CD4-positive, CD25-positive, alpha-beta regulatory T cell (primary cell): ENCODE measurements at regions not wholly inside any gene's neighbourhood (a gene's known extent, or its start where the extent isn't known, plus 50 kb on each side); places are given as distances from the start of the nearest gene placed in this dataset.
A peak's percentile ranks its signal among the peaks of the same experiment; 100 is the strongest.

Experiments used
- ATAC-seq, 2 donors: fragments of 150-1000 bp; cut with Tn5 transposase; one replicate each; pipeline ENCODE4 v1.10.0; 2021; ENCODE audit warnings: low read depth in 2 of 2, moderate number of reproducible peaks in 2 of 2, moderate library complexity in 1 of 2
- DNase-seq, 3 donors: peaks; one replicate each; pipeline versions ENCODE4 v3.0.0 to v3.0.0-alpha.2; 2012 to 2022; ENCODE audit warnings: mixed read lengths in 1 of 3
- H3K27ac ChIP-seq: one replicate; pipeline ENCODE4 v1.7.0; 2013; ENCODE audit warnings: mild to moderate bottlenecking, low read length; ENCODE audit not compliant: insufficient read depth, poor library complexity, severe bottlenecking
- H3K27me3 ChIP-seq: one replicate; pipeline ENCODE4 v1.7.0; 2013; ENCODE audit warnings: low read length; ENCODE audit not compliant: control insufficient read depth, insufficient read depth
- H3K36me3 ChIP-seq: one replicate; pipeline ENCODE4 v1.7.0; 2013; ENCODE audit warnings: mild to moderate bottlenecking, low read length, moderate library complexity; ENCODE audit not compliant: control insufficient read depth, insufficient read depth
- H3K4me1 ChIP-seq: 2 replicates; pipeline ENCODE4 v1.7.0; 2013; ENCODE audit warnings: mild to moderate bottlenecking, low read length; ENCODE audit not compliant: insufficient read depth, control insufficient read depth, poor library complexity, severe bottlenecking
- H3K4me3 ChIP-seq: one replicate; pipeline ENCODE4 v1.7.0; 2013; ENCODE audit warnings: low read depth, mild to moderate bottlenecking, low read length, moderate library complexity
- H3K9me3 ChIP-seq, 2 experiments: 1 replicate in 1 of 2; 2 replicates in 1 of 2; pipeline ENCODE4 v1.7.0; 2013; ENCODE audit warnings: low read length in 2 of 2, mild to moderate bottlenecking in 1 of 2, moderate library complexity in 1 of 2; ENCODE audit not compliant: control insufficient read depth in 2 of 2
- H3K27ac Mint-ChIP-seq, 3 donors: one replicate each; pipeline ENCODE4 v1.8.0; 2020 to 2022; ENCODE audit warnings: mild to moderate bottlenecking in 3 of 3, mixed read lengths in 3 of 3, moderate library complexity in 2 of 3
- H3K27me3 Mint-ChIP-seq: one replicate; pipeline ENCODE4 v1.8.0; 2022; ENCODE audit warnings: mild to moderate bottlenecking, mixed read lengths
- H3K36me3 Mint-ChIP-seq: one replicate; pipeline ENCODE4 v1.8.0; 2020; ENCODE audit warnings: mixed read lengths
- H3K4me1 Mint-ChIP-seq, 4 donors: one replicate each; pipeline ENCODE4 v1.8.0; 2020 to 2022; ENCODE audit warnings: mixed read lengths in 4 of 4, mild to moderate bottlenecking in 1 of 4
- H3K4me3 Mint-ChIP-seq, 4 donors: one replicate each; pipeline ENCODE4 v1.8.0; 2020 to 2022; ENCODE audit warnings: mild to moderate bottlenecking in 4 of 4, mixed read lengths in 4 of 4, moderate library complexity in 3 of 4
- H3K9me3 Mint-ChIP-seq, 7 donors: one replicate each; pipeline ENCODE4 v1.8.0; 2020 to 2022; ENCODE audit warnings: mixed read lengths in 7 of 7, mild to moderate bottlenecking in 3 of 7, moderate library complexity in 2 of 7

GRCh38 chr2:147439986-147440385 is 404.8 kb upstream of the ACVR2A start:
- Mint-ChIP-seq H3K9me3 (peaks cover 0 to 3% (median 1%) of the 10 kb centered on the region in 7 donors), H3K4me1 (no peaks in the 10 kb centered on the region), H3K27ac (no peak overlapping the region), H3K27me3 (no peaks in the 10 kb centered on the region), H3K36me3 (no peaks in the 10 kb centered on the region), H3K4me3 (no peak overlapping the region)
- DNase-seq (no peak), ATAC-seq (no peak)
- Histone ChIP-seq H3K9me3 (no peaks in the 10 kb centered on the region), H3K4me3 (no peak overlapping the region), H3K36me3 (no peaks in the 10 kb centered on the region), H3K4me1 (no peaks in the 10 kb centered on the region), H3K27me3 (no peaks in the 10 kb centered on the region), H3K27ac (no peak overlapping the region)

GRCh38 chr2:147438882-147439281 is 405.9 kb upstream of the ACVR2A start:
- no peaks in the 10 kb centered on the region for H3K27me3 ChIP-seq
- H3K27ac ChIP-seq: no peak overlapping the region
- Mint-ChIP-seq H3K4me3 (no peak overlapping the region), H3K9me3 (peaks cover 0 to 3% (median 1%) of the 10 kb centered on the region in 7 donors), H3K36me3 (no peaks in the 10 kb centered on the region), H3K4me1 (no peaks in the 10 kb centered on the region), H3K27ac (peak overlapping the region in 1 of 3 donors; percentile 57), H3K27me3 (no peaks in the 10 kb centered on the region)
- H3K9me3 ChIP-seq: no peaks in the 10 kb centered on the region
- H3K36me3 ChIP-seq: no peaks in the 10 kb centered on the region
- H3K4me1 ChIP-seq: no peaks in the 10 kb centered on the region
- DNase-seq (no peak), ATAC-seq (no peak)
- H3K4me3 ChIP-seq: no peak overlapping the region

DNA sequence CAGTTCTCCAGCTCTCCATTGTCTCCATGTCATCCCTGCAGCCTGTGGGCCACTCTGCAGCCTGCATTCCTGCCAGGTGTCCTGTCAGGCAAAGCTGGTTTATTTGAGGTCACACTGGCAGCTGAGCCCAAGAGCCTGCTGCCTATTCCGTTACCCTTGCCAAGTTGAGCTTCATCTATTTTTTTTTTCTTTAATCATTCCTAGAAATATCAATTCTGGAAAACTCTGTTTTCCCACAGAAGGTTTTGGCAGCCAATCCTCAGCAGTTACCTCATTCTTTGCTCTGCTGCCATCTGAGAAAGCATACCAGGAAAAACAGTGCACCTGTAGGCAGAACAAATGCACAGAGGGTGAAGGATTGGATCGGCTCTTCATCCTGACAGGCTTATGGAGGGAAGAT is 411.0 kb upstream of the ACVR2A start:
- Mint-ChIP-seq H3K4me1 (peaks cover 0 to 2% (median 0%) of the 10 kb centered on the region in 4 donors), H3K36me3 (no peaks in the 10 kb centered on the region), H3K27ac (no peak overlapping the region), H3K9me3 (peaks cover 0 to 4% (median 0%) of the 10 kb centered on the region in 7 donors), H3K4me3 (no peak overlapping the region), H3K27me3 (no peaks in the 10 kb centered on the region)
- Histone ChIP-seq H3K9me3 (no peaks in the 10 kb centered on the region), H3K4me1 (no peaks in the 10 kb centered on the region), H3K36me3 (no peaks in the 10 kb centered on the region), H3K27me3 (no peaks in the 10 kb centered on the region), H3K27ac (no peak overlapping the region), H3K4me3 (no peak overlapping the region)
- ATAC-seq (no peak), DNase-seq (no peak)

- no peak for ATAC-seq
Measured at GRCh38 chr2:147430408-147430807, 414.4 kb upstream of the ACVR2A start.

GRCh38 chr2:147428120-147428747 is 416.6 kb upstream of the ACVR2A start:
- Mint-ChIP-seq H3K27me3 (no peaks in the 10 kb centered on the region), H3K9me3 (peaks cover 0 to 1% (median 0%) of the 10 kb centered on the region in 7 donors), H3K4me3 (no peak overlapping the region), H3K36me3 (no peaks in the 10 kb centered on the region), H3K4me1 (peaks cover 0 to 2% (median 0%) of the 10 kb centered on the region in 4 donors), H3K27ac (no peak overlapping the region)
- Histone ChIP-seq H3K9me3 (no peaks in the 10 kb centered on the region), H3K4me1 (no peaks in the 10 kb centered on the region), H3K4me3 (no peak overlapping the region), H3K27ac (no peak overlapping the region), H3K27me3 (no peaks in the 10 kb centered on the region), H3K36me3 (no peaks in the 10 kb centered on the region)
- DNase-seq (no peak), ATAC-seq (no peak)

More at GRCh38 chr2:147430408-147430807, 414.4 kb upstream of the ACVR2A start:
- H3K4me3 Mint-ChIP-seq: no peak overlapping the region
- Histone ChIP-seq H3K27ac (no peak overlapping the region), H3K36me3 (no peaks in the 10 kb centered on the region), H3K4me3 (no peak overlapping the region), H3K27me3 (no peaks in the 10 kb centered on the region), H3K4me1 (no peaks in the 10 kb centered on the region), H3K9me3 (no peaks in the 10 kb centered on the region)
- H3K27me3 Mint-ChIP-seq: no peaks in the 10 kb centered on the region
- DNase-seq: no peak
- H3K36me3 Mint-ChIP-seq: no peaks in the 10 kb centered on the region
- H3K9me3 Mint-ChIP-seq: peaks cover 0 to 1% (median 0%) of the 10 kb centered on the region in 7 donors
- no peak overlapping the region for H3K27ac Mint-ChIP-seq
- peaks cover 0 to 2% (median 0%) of the 10 kb centered on the region in 4 donors for H3K4me1 Mint-ChIP-seq

DNA sequence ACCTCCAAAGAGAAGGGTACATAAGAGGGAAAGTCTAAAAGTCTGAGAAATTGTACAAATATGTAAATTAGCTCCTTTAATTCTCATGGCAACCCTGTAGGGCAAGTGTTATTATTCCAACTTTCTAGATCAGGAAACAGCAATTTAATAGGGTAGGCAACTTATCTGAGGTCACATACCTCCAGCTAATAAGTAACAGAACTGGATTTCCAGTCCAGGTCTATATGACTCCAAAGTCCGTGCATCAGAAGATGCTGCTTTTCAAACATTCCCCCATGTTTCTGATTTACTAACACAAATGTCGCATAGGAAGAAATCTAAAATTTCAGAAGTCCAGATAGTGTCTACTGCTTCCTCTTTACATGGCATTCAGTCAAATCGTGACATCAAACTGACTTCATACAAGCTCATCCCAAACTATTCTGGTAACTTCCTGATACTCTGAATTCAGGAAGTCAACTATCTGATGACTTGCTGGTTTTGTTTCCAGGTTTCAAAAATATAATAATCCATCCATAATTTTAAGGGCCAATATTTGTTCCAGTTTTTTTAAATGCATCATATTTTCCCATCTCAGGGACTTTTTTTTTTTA is 419.3 kb upstream of the ACVR2A start:
- Mint-ChIP-seq H3K4me1 (peaks cover 0 to 2% (median 0%) of the 10 kb centered on the region in 4 donors), H3K36me3 (no peaks in the 10 kb centered on the region), H3K27ac (no peak overlapping the region), H3K4me3 (no peak overlapping the region), H3K27me3 (no peaks in the 10 kb centered on the region), H3K9me3 (peaks cover 0 to 1% (median 0%) of the 10 kb centered on the region in 7 donors)
- H3K27me3 ChIP-seq: no peaks in the 10 kb centered on the region
- no peaks in the 10 kb centered on the region for H3K9me3 ChIP-seq
- no peak overlapping the region for H3K27ac ChIP-seq
- no peak for ATAC-seq
- DNase-seq: no peak
- no peaks in the 10 kb centered on the region for H3K4me1 ChIP-seq
- H3K36me3 ChIP-seq: no peaks in the 10 kb centered on the region
- no peak overlapping the region for H3K4me3 ChIP-seq

DNA sequence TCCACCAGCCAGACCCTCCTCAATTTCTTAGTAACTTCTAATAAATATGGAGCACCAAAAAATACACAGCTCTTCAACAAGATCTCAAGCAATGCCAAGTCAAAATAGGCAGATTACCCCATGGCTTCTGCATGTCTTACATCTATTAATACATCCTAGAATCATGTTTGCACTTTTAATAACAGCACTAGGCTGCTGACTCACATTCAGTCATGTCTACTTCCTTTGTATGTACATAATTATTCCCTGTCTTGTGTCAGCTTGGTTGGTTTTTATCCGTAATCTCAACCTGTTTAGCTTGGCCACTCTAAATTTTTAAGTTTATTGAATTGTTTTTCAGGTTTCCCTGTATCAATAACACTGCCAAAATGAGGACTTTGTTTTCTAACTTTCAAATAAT is 420.1 kb upstream of the ACVR2A start:
- H3K4me1 Mint-ChIP-seq: peaks cover 0 to 2% (median 0%) of the 10 kb centered on the region in 4 donors
- no peak overlapping the region for H3K4me3 Mint-ChIP-seq
- H3K27me3 Mint-ChIP-seq: no peaks in the 10 kb centered on the region
- no peak for ATAC-seq
- no peaks in the 10 kb centered on the region for H3K36me3 Mint-ChIP-seq
- H3K27ac Mint-ChIP-seq: peak overlapping the region in 1 of 3 donors; percentile 67
- Histone ChIP-seq H3K36me3 (no peaks in the 10 kb centered on the region), H3K4me3 (no peak overlapping the region), H3K4me1 (no peaks in the 10 kb centered on the region), H3K9me3 (no peaks in the 10 kb centered on the region), H3K27ac (no peak overlapping the region), H3K27me3 (no peaks in the 10 kb centered on the region)
- H3K9me3 Mint-ChIP-seq: peaks cover 0 to 4% (median 0%) of the 10 kb centered on the region in 7 donors
- DNase-seq: no peak
